ENCODE measurements at regions not wholly inside any gene's neighbourhood (a gene's known extent, or its start where the extent isn't known, plus 50 kb on each side); places are given as distances from the start of the nearest gene placed in this dataset.
A peak's percentile ranks its signal among the peaks of the same experiment; 100 is the strongest.

GRCh38 chr1:234924450-234925355 lies 203.9 kb downstream of the TOMM20 start:
- DNase-seq (no peak), ATAC-seq (no peak)
- Histone ChIP-seq H3K27me3 (no peaks in the 10 kb centered on the region), H3K36me3 (no peaks in the 10 kb centered on the region), H3K4me1 (peaks cover 14 to 43% of the 10 kb centered on the region in 2 donors), H3K27ac (peak overlapping the region; percentile 66 to 81), H3K9me3 (no peaks in the 10 kb centered on the region), H3K4me3 (no peak overlapping the region)
- intact Hi-C loops (cut with DNase I), result loop anchor here in 1 of 2 donors (5.0 kb wide), 1 partner anchor 38 kb away; no protein-coding TSS in a partner anchor
- no peak for TF ChIP-seq CTCF (IDR thresholded peaks at IDR 0.05)

GRCh38 chr1:234923626-234924025 lies 205.0 kb downstream of the TOMM20 start:
- Histone ChIP-seq H3K4me1 (peaks cover 23 to 54% of the 10 kb centered on the region in 2 donors), H3K27me3 (no peaks in the 10 kb centered on the region), H3K36me3 (no peaks in the 10 kb centered on the region), H3K27ac (no peak overlapping the region), H3K4me3 (no peak overlapping the region), H3K9me3 (no peaks in the 10 kb centered on the region)
- intact Hi-C loops (cut with DNase I), result loop anchor here in 1 of 2 donors (5.0 kb wide), 1 partner anchor 39 kb away; no protein-coding TSS in a partner anchor
- ATAC-seq (no peak), DNase-seq (no peak)
- no peak for TF ChIP-seq CTCF (IDR thresholded peaks at IDR 0.05)

- H3K9me3 ChIP-seq, result no peaks in the 10 kb centered on the region
- H3K4me3 ChIP-seq, result no peak overlapping the region
- intact Hi-C loops (cut with DNase I), result loop anchor here in 1 of 2 donors (5.0 kb wide), 1 partner anchor 39 kb away; no protein-coding TSS in a partner anchor
- H3K27me3 ChIP-seq, result no peaks in the 10 kb centered on the region
- H3K4me1 ChIP-seq, result peaks cover 29 to 61% of the 10 kb centered on the region in 2 donors
- no peak for TF ChIP-seq CTCF (IDR thresholded peaks at IDR 0.05)
- H3K36me3 ChIP-seq, result no peaks in the 10 kb centered on the region
- DNase-seq (no peak), ATAC-seq (no peak)
- H3K27ac ChIP-seq, result no peak overlapping the region
These were observed 205.7 kb downstream of the TOMM20 start for GRCh38 chr1:234922987-234923386.

- Histone ChIP-seq H3K27ac (peak overlapping the region in 1 of 2 donors; percentile 25), H3K36me3 (no peaks in the 10 kb centered on the region), H3K9me3 (no peaks in the 10 kb centered on the region), H3K4me3 (no peak overlapping the region), H3K4me1 (peaks cover 23 to 61% of the 10 kb centered on the region in 2 donors), H3K27me3 (no peaks in the 10 kb centered on the region)
- no peak for TF ChIP-seq CTCF (IDR thresholded peaks at IDR 0.05)
- DNase-seq (no peak), ATAC-seq (no peak)
- intact Hi-C loops (cut with DNase I), result loop anchor here in 1 of 2 donors (5.0 kb wide), 1 partner anchor 41 kb away; no protein-coding TSS in a partner anchor
These were observed 207.2 kb downstream of the TOMM20 start for GRCh38 chr1:234921266-234922062.

- ATAC-seq, result no peak
- Histone ChIP-seq H3K27me3 (no peaks in the 10 kb centered on the region), H3K27ac (no peak overlapping the region), H3K36me3 (no peaks in the 10 kb centered on the region), H3K4me3 (no peak overlapping the region), H3K4me1 (peaks cover 18 to 61% of the 10 kb centered on the region in 2 donors), H3K9me3 (no peaks in the 10 kb centered on the region)
- TF ChIP-seq CTCF (IDR thresholded peaks at IDR 0.05), result no peak
- intact Hi-C loops (cut with DNase I), result loop anchor here in 1 of 2 donors (5.0 kb wide), 1 partner anchor 42 kb away; no protein-coding TSS in a partner anchor
- DNase-seq, result no peak
These were observed 207.8 kb downstream of the TOMM20 start for GRCh38 chr1:234920843-234921140.
